Glomerular visceral epithelial cell (primary cell): ENCODE measurements at regions not wholly inside any gene's neighbourhood (a gene's known extent, or its start where the extent isn't known, plus 50 kb on each side); places are given as distances from the start of the nearest gene placed in this dataset.
A peak's percentile ranks its signal among the peaks of the same experiment; 100 is the strongest.

Experiments
- DNase-seq: peaks from one replicate; pipeline ENCODE4 v3.0.0-alpha.2; 2016; ENCODE audit errors: extremely low spot score

- no peak for DNase-seq
Observed at GRCh38 chr3:141418751-141419150, 50.4 kb downstream of the ZBTB38 start.

- DNase-seq: no peak
Observed at GRCh38 chr3:141419946-141420345, 51.6 kb downstream of the ZBTB38 start.

GRCh38 chr3:141421186-141421585, 52.9 kb downstream of the ZBTB38 start:
- DNase-seq: no peak

GRCh38 chr3:141421639-141422319, 53.5 kb downstream of the ZBTB38 start:
- no peak for DNase-seq

GRCh38 chr3:141422961-141423582, 54.8 kb downstream of the ZBTB38 start:
- no peak for DNase-seq

- peak; percentile 38 for DNase-seq
Observed at GRCh38 chr3:141425523-141426233, 57.4 kb downstream of the ZBTB38 start.

- DNase-seq: peak; percentile 33
Observed at GRCh38 chr3:141426404-141427034, 58.2 kb downstream of the ZBTB38 start.

- DNase-seq: no peak
Observed at GRCh38 chr3:141427764-141428163, 59.1 kb upstream of the RASA2 start.

- no peak for DNase-seq
Observed at GRCh38 chr3:141429371-141430035, 57.3 kb upstream of the RASA2 start.

GRCh38 chr3:141430316-141430715, 56.5 kb upstream of the RASA2 start:
- no peak for DNase-seq

- no peak for DNase-seq
Observed at GRCh38 chr3:141431411-141432378, 55.1 kb upstream of the RASA2 start.

GRCh38 chr3:141432904-141433303, 53.9 kb upstream of the RASA2 start:
- DNase-seq: no peak

- no peak for DNase-seq
Observed at GRCh38 chr3:141434255-141434654, 52.6 kb upstream of the RASA2 start.

GRCh38 chr3:141436180-141436579, 50.6 kb upstream of the RASA2 start:
- DNase-seq: no peak
